ENCODE measurements at regions not wholly inside any gene's neighbourhood (a gene's known extent, or its start where the extent isn't known, plus 50 kb on each side); places are given as distances from the start of the nearest gene placed in this dataset.
"Not testable (repeated sequence)": the region's sequence is repeated elsewhere in the genome, so short reads cannot be mapped to it uniquely, and the experiment has no call there.

DNA sequence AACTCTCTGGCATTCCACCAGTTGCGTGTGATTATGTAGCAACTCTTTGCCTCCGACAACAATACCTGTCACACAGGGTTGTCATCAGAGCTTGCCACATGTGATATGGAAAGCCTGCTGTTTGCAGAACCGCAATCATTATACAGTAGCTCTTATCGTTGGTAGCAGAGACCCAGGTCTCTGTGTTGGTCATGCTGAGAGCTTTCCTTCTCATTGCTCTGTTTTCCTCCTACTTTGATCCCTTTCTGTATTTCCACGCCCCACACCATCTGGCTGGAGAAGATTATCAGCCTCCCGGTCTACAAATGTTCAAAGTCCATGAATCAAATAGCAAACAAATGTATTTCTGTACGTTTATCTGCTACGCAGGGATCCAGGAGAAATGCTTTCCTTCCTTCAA is 1475.6 kb upstream of the DEFB115 start:
- H2AFZ ChIP-seq (ENCODE audit: low read depth, low read length); H3K36me3 ChIP-seq (ENCODE audit: control insufficient read depth in 2 of 2, extremely low read depth in 1 of 2, insufficient read depth in 2 of 2, low read length in 2 of 2); FAIRE-seq; POLR2A ChIA-PET; BruUV-seq (replicated peaks); DNase-seq (ENCODE audit: low read depth, low spot score); CTCF ChIA-PET; H3K9ac ChIP-seq (replicated peaks; ENCODE audit: extremely low read depth, insufficient read depth, low read length); H3K4me2 ChIP-seq (ENCODE audit: insufficient read depth, low read length); H3K27me3 ChIP-seq (ENCODE audit: control insufficient read depth in 2 of 2, insufficient read depth in 2 of 2, low read length in 2 of 2); H3K9me1 ChIP-seq (replicated peaks; ENCODE audit: control insufficient read depth, extremely low read depth, insufficient read depth, low read length); H3K79me2 ChIP-seq (ENCODE audit: control insufficient read depth, insufficient read depth, low read length); intact Hi-C loops (cut with micrococcal nuclease); dilution Hi-C loops (cut with MboI; ENCODE audit: extremely low pct_ligation_motif_present, low sequenced_read_pairs); H3K9me3 ChIP-seq (replicated peaks; ENCODE audit: control insufficient read depth, insufficient read depth, low read length); H3K4me1 ChIP-seq (ENCODE audit: control insufficient read depth, extremely low read depth, insufficient read depth, low read length); H3K4me3 ChIP-seq (replicated peaks in 1 of 3; ENCODE audit: insufficient read depth in 1 of 3, low read depth in 1 of 3, low read length in 3 of 3); H3K27ac ChIP-seq (ENCODE audit: insufficient read depth, low read depth, low read length); H4K20me1 ChIP-seq (replicated peaks; ENCODE audit: control insufficient read depth, extremely low read depth, insufficient read depth, low read length): not testable (repeated sequence)

DNA sequence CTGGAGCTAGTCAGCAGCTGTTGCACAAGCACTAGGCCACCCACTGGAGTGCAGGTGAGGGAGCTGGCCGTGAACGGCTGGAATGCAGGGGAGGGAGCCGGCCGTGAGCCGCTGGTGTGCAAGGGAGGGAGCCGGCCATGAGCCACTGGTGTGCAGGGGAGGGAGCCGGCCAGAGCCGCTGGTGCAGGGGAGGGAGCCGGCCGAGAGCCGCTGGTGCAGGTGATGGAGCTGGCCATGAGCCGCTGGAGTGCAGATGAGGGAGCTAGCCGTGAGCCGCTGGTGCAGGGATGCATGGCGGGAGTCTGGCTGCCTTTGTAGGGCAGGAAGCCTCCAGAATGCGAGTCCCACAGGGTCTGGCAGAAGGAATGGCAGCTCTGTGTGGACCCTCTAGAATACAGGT is 1470.0 kb upstream of the DEFB115 start:
- dilution Hi-C loops (cut with MboI; ENCODE audit: extremely low pct_ligation_motif_present, low sequenced_read_pairs); H3K4me1 ChIP-seq (ENCODE audit: control insufficient read depth, extremely low read depth, insufficient read depth, low read length); H3K27ac ChIP-seq (ENCODE audit: insufficient read depth, low read depth, low read length); H4K20me1 ChIP-seq (replicated peaks; ENCODE audit: control insufficient read depth, extremely low read depth, insufficient read depth, low read length); H3K27me3 ChIP-seq (ENCODE audit: control insufficient read depth in 2 of 2, insufficient read depth in 2 of 2, low read length in 2 of 2); DNase-seq (ENCODE audit: low read depth, low spot score); H3K9me3 ChIP-seq (replicated peaks; ENCODE audit: control insufficient read depth, insufficient read depth, low read length); H3K4me3 ChIP-seq (replicated peaks in 1 of 3; ENCODE audit: insufficient read depth in 1 of 3, low read depth in 1 of 3, low read length in 3 of 3); POLR2A ChIA-PET; FAIRE-seq; H3K36me3 ChIP-seq (ENCODE audit: control insufficient read depth in 2 of 2, extremely low read depth in 1 of 2, insufficient read depth in 2 of 2, low read length in 2 of 2); intact Hi-C loops (cut with micrococcal nuclease); H3K4me2 ChIP-seq (ENCODE audit: insufficient read depth, low read length); H3K9me1 ChIP-seq (replicated peaks; ENCODE audit: control insufficient read depth, extremely low read depth, insufficient read depth, low read length); H2AFZ ChIP-seq (ENCODE audit: low read depth, low read length); CTCF ChIA-PET; BruUV-seq (replicated peaks); H3K9ac ChIP-seq (replicated peaks; ENCODE audit: extremely low read depth, insufficient read depth, low read length); H3K79me2 ChIP-seq (ENCODE audit: control insufficient read depth, insufficient read depth, low read length): not testable (repeated sequence)

DNA sequence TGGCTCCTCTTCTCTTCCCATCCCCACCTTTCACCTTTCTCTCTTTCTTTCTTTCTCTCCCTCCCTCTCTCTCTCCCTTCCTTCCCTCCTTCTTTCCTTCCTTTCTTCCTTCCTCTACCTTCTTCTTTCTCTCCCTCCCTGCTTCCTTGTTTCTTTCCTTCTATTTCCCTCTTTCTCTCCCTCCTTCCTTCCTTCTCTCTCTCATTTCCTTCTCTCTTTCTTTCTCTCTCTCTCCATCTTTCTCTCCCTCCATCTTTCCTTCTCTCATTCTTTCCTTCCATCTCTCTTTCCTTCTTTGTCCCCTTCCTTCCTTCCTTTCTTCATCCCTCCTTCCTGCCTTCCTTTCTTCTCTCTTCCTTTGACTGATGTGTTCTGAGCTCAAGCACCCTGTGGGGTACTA is 1467.0 kb upstream of the DEFB115 start:
- no peak for DNase-seq (ENCODE audit: low read depth, low spot score)
- ChIA-PET POLR2A (no interaction called here), CTCF (no interaction called here)
- Histone ChIP-seq H4K20me1 (replicated peaks; ENCODE audit: control insufficient read depth, extremely low read depth, insufficient read depth, low read length) (no peaks in the 10 kb centered on the region), H3K9me3 (replicated peaks; ENCODE audit: control insufficient read depth, insufficient read depth, low read length) (no peaks in the 10 kb centered on the region), H3K4me1 (ENCODE audit: control insufficient read depth, extremely low read depth, insufficient read depth, low read length) (no peaks in the 10 kb centered on the region), H3K27ac (ENCODE audit: insufficient read depth, low read depth, low read length) (no peak overlapping the region), H3K27me3 (ENCODE audit: control insufficient read depth in 2 of 2, insufficient read depth in 2 of 2, low read length in 2 of 2) (no peaks in the 10 kb centered on the region), H3K4me2 (ENCODE audit: insufficient read depth, low read length) (no peak overlapping the region), H3K4me3 (replicated peaks in 1 of 3; ENCODE audit: insufficient read depth in 1 of 3, low read depth in 1 of 3, low read length in 3 of 3) (no peak overlapping the region), H3K36me3 (ENCODE audit: control insufficient read depth in 2 of 2, extremely low read depth in 1 of 2, insufficient read depth in 2 of 2, low read length in 2 of 2) (no peaks in the 10 kb centered on the region), H3K9ac (replicated peaks; ENCODE audit: extremely low read depth, insufficient read depth, low read length) (no peak overlapping the region), H3K79me2 (ENCODE audit: control insufficient read depth, insufficient read depth, low read length) (no peaks in the 10 kb centered on the region), H3K9me1 (replicated peaks; ENCODE audit: control insufficient read depth, extremely low read depth, insufficient read depth, low read length) (no peaks in the 10 kb centered on the region), H2AFZ (ENCODE audit: low read depth, low read length) (no peak overlapping the region)
- BruUV-seq (replicated peaks), result no TSS peak
- dilution Hi-C loops (cut with MboI; ENCODE audit: extremely low pct_ligation_motif_present, low sequenced_read_pairs) (no loop called here), intact Hi-C loops (cut with micrococcal nuclease) (no loop called here)
- no peak for FAIRE-seq
- TF ChIP-seq, protein P1, sequence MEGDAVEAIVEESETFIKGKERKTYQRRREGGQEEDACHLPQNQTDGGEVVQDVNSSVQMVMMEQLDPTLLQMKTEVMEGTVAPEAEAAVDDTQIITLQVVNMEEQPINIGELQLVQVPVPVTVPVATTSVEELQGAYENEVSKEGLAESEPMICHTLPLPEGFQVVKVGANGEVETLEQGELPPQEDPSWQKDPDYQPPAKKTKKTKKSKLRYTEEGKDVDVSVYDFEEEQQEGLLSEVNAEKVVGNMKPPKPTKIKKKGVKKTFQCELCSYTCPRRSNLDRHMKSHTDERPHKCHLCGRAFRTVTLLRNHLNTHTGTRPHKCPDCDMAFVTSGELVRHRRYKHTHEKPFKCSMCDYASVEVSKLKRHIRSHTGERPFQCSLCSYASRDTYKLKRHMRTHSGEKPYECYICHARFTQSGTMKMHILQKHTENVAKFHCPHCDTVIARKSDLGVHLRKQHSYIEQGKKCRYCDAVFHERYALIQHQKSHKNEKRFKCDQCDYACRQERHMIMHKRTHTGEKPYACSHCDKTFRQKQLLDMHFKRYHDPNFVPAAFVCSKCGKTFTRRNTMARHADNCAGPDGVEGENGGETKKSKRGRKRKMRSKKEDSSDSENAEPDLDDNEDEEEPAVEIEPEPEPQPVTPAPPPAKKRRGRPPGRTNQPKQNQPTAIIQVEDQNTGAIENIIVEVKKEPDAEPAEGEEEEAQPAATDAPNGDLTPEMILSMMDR (IDR thresholded peaks at IDR 0.05; ENCODE audit: extremely low read depth in 1 of 2, insufficient read depth in 1 of 2, low read depth in 1 of 2, low read length in 2 of 2), result no peak
- TF ChIP-seq POLR2AphosphoS5 (IDR thresholded peaks at IDR 0.05; ENCODE audit: insufficient read depth, low read depth, low read length) (no peak), GATA2 (IDR thresholded peaks at IDR 0.05; ENCODE audit: insufficient read depth, insufficient read length, low read depth, low read length) (no peak), JUN (IDR thresholded peaks at IDR 0.05; ENCODE audit: borderline replicate concordance, insufficient read depth, insufficient read length, low read depth) (no peak), MYC (IDR thresholded peaks at IDR 0.05; ENCODE audit: low read depth, low read length) (no peak), EZH2 (IDR thresholded peaks at IDR 0.05; ENCODE audit: borderline replicate concordance, low read depth, low read length, severe bottlenecking) (no peak), FOS (IDR thresholded peaks at IDR 0.05; ENCODE audit: borderline replicate concordance, insufficient read depth, low read length) (no peak)
- TF ChIP-seq, protein P2, sequence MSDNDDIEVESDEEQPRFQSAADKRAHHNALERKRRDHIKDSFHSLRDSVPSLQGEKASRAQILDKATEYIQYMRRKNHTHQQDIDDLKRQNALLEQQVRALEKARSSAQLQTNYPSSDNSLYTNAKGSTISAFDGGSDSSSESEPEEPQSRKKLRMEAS (IDR thresholded peaks at IDR 0.05; ENCODE audit: insufficient read depth, insufficient read length), result no peak
